ENCODE measurements at regions not wholly inside any gene's neighbourhood (a gene's known extent, or its start where the extent isn't known, plus 50 kb on each side); places are given as distances from the start of the nearest gene placed in this dataset.

GRCh38 chr15:19984101-19984500 is 557.5 kb downstream of the GOLGA6L6 start:
- no peak for TF ChIP-seq REST (IDR thresholded peaks at IDR 0.05)
- TF ChIP-seq CTCF (IDR thresholded peaks at IDR 0.05; ENCODE audit: low read depth, low read length, missing input control): no peak
- no peak for TF ChIP-seq RAD21 (IDR thresholded peaks at IDR 0.05)
- no peak for TF ChIP-seq SP1 (IDR thresholded peaks at IDR 0.05)
- no peak for TF ChIP-seq NR2F2 (IDR thresholded peaks at IDR 0.05)
- no peak for TF ChIP-seq MAX (IDR thresholded peaks at IDR 0.05)
- TF ChIP-seq GABPA (IDR thresholded peaks at IDR 0.05 in 1 of 2, conservative IDR thresholded peaks at IDR 0.05 in 1 of 2): no peak
- no peak for TF ChIP-seq HNF4A (conservative IDR thresholded peaks at IDR 0.05)
- TF ChIP-seq FOXA1 (IDR thresholded peaks at IDR 0.05): no peak
- TF ChIP-seq ATF3 (IDR thresholded peaks at IDR 0.05): no peak
- no peak for TF ChIP-seq ZBTB33 (IDR thresholded peaks at IDR 0.05)
- TF ChIP-seq TAF1 (conservative IDR thresholded peaks at IDR 0.05): no peak
- TF ChIP-seq YY1 (IDR thresholded peaks at IDR 0.05): no peak
- no peak for TF ChIP-seq RXRA (IDR thresholded peaks at IDR 0.05)

All from liver (tissue), 3 donors.